ENCODE measurements at regions not wholly inside any gene's neighbourhood (a gene's known extent, or its start where the extent isn't known, plus 50 kb on each side); places are given as distances from the start of the nearest gene placed in this dataset.

DNA sequence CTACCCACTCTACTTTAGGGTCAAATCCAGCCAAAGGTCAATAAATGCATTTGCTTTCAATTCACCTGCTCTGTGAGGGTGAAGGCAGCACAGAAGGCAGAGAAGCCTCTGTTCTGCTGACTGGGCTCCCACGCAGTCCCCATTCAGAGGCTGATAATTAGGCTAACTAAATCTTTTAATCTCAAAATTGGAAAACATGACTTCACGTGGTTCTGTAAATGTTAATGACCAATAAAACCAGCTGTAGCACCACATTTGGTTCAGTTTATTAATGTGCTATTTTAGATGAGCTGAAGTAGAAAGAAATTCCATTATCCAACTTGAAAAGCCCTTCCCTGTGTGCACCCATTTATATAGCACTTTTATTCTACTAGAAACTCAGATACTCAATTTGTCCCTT lies 310.6 kb downstream of the C1D start:
- TF ChIP-seq, protein P1, sequence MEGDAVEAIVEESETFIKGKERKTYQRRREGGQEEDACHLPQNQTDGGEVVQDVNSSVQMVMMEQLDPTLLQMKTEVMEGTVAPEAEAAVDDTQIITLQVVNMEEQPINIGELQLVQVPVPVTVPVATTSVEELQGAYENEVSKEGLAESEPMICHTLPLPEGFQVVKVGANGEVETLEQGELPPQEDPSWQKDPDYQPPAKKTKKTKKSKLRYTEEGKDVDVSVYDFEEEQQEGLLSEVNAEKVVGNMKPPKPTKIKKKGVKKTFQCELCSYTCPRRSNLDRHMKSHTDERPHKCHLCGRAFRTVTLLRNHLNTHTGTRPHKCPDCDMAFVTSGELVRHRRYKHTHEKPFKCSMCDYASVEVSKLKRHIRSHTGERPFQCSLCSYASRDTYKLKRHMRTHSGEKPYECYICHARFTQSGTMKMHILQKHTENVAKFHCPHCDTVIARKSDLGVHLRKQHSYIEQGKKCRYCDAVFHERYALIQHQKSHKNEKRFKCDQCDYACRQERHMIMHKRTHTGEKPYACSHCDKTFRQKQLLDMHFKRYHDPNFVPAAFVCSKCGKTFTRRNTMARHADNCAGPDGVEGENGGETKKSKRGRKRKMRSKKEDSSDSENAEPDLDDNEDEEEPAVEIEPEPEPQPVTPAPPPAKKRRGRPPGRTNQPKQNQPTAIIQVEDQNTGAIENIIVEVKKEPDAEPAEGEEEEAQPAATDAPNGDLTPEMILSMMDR (conservative IDR thresholded peaks at IDR 0.05; ENCODE audit: low read length) = no peak
- TF ChIP-seq EZH2phosphoT487 (IDR thresholded peaks at IDR 0.05; ENCODE audit: borderline replicate concordance) = no peak
